Activated CD8-positive, alpha-beta memory T cell treated with anti-CD3 and anti-CD28 coated beads for 48 hours (primary cell): ENCODE measurements at regions not wholly inside any gene's neighbourhood (a gene's known extent, or its start where the extent isn't known, plus 50 kb on each side); places are given as distances from the start of the nearest gene placed in this dataset.
"Not testable (repeated sequence)": the region's sequence is repeated elsewhere in the genome, so short reads cannot be mapped to it uniquely, and the experiment has no call there.

Experiments used
- DNase-seq, 3 experiments: peaks; one replicate each; pipeline ENCODE4 v3.0.0-alpha.2; 2020; ENCODE audit warnings: low read depth in 2 of 3, low spot score in 2 of 3

GRCh38 chr2:48183276-48183675 lies 131.2 kb upstream of the FOXN2 start:
- DNase-seq = no peak

GRCh38 chr2:48183991-48184390 lies 130.5 kb upstream of the FOXN2 start:
- no peak for DNase-seq

GRCh38 chr2:48187503-48187902 lies 127.0 kb upstream of the FOXN2 start:
- no peak for DNase-seq

- DNase-seq = no peak
Measured at GRCh38 chr2:48189552-48190228, 124.8 kb upstream of the FOXN2 start.

- no peak for DNase-seq
Measured at GRCh38 chr2:48190230-48190629, 124.3 kb upstream of the FOXN2 start.

GRCh38 chr2:48194641-48195040 lies 119.8 kb upstream of the FOXN2 start:
- no peak for DNase-seq

- DNase-seq = no peak
Measured at GRCh38 chr2:48195169-48195568, 119.3 kb upstream of the FOXN2 start.

GRCh38 chr2:48197618-48198017 lies 116.9 kb upstream of the FOXN2 start:
- DNase-seq = no peak

GRCh38 chr2:48198371-48198770 lies 116.1 kb upstream of the FOXN2 start:
- no peak for DNase-seq

- no peak for DNase-seq
Measured at GRCh38 chr2:48199070-48199469, 115.4 kb upstream of the FOXN2 start.

- no peak for DNase-seq
Measured at GRCh38 chr2:48200620-48201293, 113.7 kb upstream of the FOXN2 start.

GRCh38 chr2:48201435-48201834 lies 113.0 kb upstream of the FOXN2 start:
- DNase-seq = not testable (repeated sequence)

- no peak for DNase-seq
Measured at GRCh38 chr2:48202863-48203642, 111.4 kb upstream of the FOXN2 start.

GRCh38 chr2:48203668-48204067 lies 110.8 kb upstream of the FOXN2 start:
- no peak for DNase-seq

GRCh38 chr2:48204750-48205136 lies 109.7 kb upstream of the FOXN2 start:
- DNase-seq = no peak

GRCh38 chr2:48205137-48205798 lies 109.2 kb upstream of the FOXN2 start:
- DNase-seq = no peak

GRCh38 chr2:48206056-48206656 lies 108.3 kb upstream of the FOXN2 start:
- not testable (repeated sequence) for DNase-seq

GRCh38 chr2:48207201-48207641 lies 107.3 kb upstream of the FOXN2 start:
- DNase-seq = no peak

- no peak for DNase-seq
Measured at GRCh38 chr2:48207851-48208250, 106.6 kb upstream of the FOXN2 start.

GRCh38 chr2:48209214-48209885 lies 105.1 kb upstream of the FOXN2 start:
- no peak for DNase-seq

- DNase-seq = no peak
Measured at GRCh38 chr2:48210189-48210588, 104.3 kb upstream of the FOXN2 start.
